Stimulated activated CD4-positive, alpha-beta T cell treated with anti-CD3 and anti-CD28 coated beads, Interleukin-1b, Interleukin-23, amount 100 ng/mL, for 48 hours (primary cell): ENCODE measurements at regions not wholly inside any gene's neighbourhood (a gene's known extent, or its start where the extent isn't known, plus 50 kb on each side); places are given as distances from the start of the nearest gene placed in this dataset.

Source experiments
- DNase-seq: peaks from one replicate; pipeline ENCODE4 v3.0.0-alpha.2; 2020

DNA sequence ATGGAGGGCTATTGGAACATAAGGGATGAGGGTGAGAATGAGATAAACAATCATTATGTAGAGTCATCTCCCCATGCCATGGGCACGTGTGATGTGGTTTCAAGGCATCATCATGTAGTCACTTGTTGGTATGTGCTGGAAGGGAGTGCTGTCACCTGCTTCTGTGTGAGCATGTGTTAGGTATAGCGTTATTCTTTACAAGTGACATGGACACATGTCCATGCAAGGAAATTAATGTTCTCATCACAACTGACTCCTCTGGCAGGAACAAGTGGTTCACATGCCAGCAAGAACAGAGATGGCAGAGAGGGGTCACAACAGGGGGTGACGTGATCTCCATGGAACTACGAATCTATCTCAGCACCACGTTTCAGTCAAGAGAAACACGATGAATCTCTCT lies 815.8 kb downstream of the BCL11B start:
- DNase-seq = no peak

DNA sequence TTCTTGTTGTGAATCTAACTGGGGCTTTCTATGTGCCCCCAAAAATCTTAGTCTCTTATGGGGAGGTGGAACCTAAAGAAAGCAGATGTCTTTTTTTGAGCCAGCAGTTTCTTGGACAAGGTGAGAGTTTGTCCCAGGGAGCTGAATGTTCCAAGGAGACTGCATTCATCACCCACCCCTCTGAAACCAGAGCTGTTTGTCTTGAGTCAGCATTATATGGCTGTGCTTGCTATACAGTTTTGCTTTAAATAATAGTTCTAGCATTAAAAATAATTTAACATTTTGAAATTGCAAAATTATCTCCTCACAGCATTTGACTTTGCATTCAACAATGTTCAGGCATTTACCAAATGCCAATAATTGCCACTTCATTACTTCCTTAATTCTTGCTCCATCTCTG lies 813.3 kb downstream of the BCL11B start:
- DNase-seq = no peak

GRCh38 chr14:98462908-98463307 lies 809.1 kb downstream of the BCL11B start:
- no peak for DNase-seq

DNA sequence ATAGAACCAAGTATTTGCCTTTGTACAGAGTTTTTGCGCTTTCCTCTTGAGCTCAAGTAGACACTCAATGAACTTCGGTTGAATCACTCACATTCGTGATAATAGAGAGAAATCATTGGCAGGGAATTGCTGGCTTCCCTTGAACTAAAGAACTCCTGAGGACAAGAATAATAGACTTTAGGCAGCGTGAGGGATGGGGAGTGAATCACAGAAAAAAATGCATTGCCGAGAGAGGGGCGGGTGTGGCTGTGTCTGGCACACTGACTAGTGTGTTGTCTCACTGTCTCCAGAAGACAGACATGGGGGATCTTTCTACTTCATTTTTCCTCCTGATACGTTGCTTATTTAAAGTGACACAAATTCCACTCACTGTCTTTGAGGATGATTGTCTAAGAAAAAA lies 805.2 kb downstream of the BCL11B start:
- DNase-seq = no peak

- no peak for DNase-seq
These were observed 801.3 kb downstream of the BCL11B start for GRCh38 chr14:98470663-98471062.

- no peak for DNase-seq
These were observed 797.1 kb downstream of the BCL11B start for GRCh38 chr14:98474900-98475299.

- no peak for DNase-seq
These were observed 794.1 kb downstream of the BCL11B start for GRCh38 chr14:98477935-98478334.

DNA sequence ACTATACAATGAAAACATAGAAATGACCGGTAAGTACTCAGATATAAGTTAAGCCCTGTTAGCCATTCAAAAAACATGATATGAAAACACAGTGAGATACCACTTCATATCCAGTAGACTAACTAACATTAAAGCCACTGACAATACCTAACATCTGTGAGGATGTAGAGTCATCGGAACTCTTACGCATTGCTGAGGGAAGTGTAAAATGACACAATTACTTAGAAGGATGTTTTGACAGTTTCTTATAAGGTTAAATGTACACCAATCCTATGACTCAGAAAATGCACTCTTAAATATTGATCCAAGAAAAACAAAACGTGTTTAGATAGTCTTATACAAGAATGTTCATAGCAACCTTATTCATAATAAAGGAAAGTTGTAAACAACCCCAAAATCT lies 782.9 kb downstream of the BCL11B start:
- DNase-seq = no peak

DNA sequence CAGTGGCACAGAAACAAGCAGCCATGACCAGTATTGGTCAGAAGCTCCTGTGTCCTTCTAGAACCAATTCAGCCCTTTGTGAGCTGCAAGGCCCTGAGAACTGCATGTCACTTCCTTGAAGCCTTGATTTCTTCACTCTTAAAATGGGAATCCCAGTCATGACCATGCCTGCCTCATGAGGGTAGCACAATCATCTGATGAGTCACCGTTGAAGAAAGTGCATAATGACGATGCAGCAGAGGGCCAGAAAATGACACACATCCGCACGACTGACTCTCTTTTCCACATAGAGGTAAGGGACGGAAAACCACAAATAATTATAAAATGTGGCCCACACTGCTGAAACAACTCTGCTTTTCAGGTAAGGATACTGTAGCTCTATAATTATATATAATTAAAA lies 777.4 kb downstream of the BCL11B start:
- DNase-seq = peak; percentile 46

GRCh38 chr14:98498019-98498885 lies 773.7 kb downstream of the BCL11B start:
- DNase-seq = no peak

GRCh38 chr14:98501335-98501734 lies 770.7 kb downstream of the BCL11B start:
- no peak for DNase-seq

GRCh38 chr14:98501836-98502235 lies 770.2 kb downstream of the BCL11B start:
- DNase-seq = no peak

DNA sequence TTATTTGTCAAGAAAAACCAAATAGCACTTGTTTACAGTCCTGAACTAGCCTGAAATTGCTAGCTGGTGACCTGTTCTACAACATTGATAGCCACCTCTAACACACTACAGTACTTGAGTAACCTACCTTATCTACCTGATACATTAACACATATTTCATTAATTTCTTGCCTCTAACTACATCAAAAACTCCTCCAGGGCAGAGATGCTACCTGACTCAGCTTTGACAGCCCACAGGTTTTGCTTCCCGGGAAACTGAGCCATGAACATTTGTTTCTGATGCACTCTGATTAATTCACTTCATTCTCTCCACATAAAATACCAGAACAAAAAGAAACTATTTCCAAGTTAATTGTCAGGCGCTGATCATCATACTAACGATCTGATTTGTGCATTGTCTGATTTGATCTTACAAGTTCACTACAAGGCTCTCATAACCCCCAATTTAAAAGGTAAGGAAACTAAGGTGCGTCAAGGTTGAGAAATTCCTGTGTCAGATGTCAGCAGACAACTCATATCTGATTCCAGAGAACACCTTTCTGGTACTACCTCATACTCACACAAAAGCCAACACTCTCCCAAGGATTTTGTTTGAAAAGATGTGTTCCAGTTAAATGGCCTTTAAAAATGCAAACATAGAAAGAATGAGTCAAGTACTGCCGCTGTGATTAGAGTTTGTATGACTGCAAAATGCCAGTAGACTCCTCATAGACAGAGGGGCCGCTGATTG lies 768.7 kb downstream of the BCL11B start:
- no peak for DNase-seq

DNA sequence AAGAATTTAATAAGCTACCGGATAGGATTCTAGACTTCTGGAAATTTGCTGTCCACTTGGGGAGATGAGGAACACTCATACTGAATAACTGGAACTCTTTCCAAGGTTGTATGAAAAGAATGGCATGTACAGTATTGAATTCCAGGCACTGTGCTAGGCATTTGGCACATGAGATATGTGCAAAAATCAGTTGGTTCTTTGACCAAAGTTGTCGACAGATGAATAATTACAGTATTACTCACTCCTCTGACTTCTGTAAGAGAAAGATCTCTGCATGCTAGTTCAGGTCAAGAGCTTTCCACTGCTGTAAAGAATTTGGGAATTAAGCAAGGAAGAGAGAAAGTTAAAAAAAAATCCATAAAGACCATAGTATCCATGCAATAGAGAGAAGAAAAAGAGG lies 764.7 kb downstream of the BCL11B start:
- DNase-seq = no peak

- no peak for DNase-seq
These were observed 761.6 kb downstream of the BCL11B start for GRCh38 chr14:98510392-98510791.

DNA sequence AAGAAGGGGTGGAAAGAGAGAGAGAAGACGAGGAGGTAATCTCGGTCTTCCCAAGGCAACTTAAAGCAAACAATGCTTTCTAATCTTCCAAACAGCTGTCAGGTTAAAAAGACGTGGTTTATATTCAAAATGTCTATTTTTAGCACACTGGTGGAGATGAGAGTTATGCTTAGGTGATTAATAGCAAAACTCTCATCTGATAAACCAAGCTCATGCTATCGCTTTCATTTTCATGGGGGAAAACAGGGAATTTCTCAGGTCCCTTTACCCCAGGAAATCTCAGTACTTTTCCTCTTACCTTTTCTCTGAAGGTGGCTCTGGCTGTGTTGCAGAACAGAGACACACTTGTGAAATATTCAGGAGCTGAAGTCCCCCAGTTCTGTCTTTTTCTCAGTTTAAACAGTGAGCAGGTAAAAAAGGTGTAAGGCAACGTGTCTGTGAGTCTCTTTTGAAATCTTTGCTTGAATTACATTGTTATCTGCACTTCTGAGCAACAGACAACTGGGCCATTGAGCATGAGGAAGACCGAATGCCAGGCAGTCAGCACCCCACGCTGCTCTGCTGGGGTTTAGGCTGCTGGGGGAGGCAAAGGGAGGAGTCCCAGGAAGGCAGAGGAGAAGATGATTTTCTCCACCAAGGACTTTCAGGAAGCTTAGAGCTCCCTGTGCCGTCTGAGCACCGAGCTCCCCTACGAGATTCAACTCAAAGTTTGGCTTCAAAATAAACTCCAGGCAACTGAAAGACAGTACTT lies 759.3 kb downstream of the BCL11B start:
- DNase-seq = no peak

GRCh38 chr14:98513558-98513957 lies 758.4 kb downstream of the BCL11B start:
- DNase-seq = no peak

- no peak for DNase-seq
These were observed 758.0 kb downstream of the BCL11B start for GRCh38 chr14:98514016-98514415.

DNA sequence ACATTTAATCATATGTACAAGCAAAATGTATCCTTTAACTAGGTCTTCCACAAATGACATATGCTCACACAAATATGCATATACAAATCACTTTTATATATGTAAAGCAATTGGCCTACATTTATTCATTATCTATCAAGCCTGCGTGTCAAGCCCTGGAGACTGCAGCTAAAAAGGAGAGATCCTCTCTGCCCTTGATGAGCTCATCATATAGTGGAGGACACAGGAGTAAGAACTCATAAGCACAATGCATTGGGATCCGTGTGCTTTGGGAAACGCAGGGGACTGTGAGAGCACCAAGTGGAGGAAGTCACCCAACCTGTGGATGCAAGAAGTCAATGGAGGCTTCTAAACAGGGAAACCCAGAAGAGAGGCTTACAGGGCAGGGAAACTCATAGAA lies 735.7 kb downstream of the BCL11B start:
- DNase-seq = no peak

- DNase-seq = no peak
These were observed 729.7 kb downstream of the BCL11B start for GRCh38 chr14:98542316-98542715.

DNA sequence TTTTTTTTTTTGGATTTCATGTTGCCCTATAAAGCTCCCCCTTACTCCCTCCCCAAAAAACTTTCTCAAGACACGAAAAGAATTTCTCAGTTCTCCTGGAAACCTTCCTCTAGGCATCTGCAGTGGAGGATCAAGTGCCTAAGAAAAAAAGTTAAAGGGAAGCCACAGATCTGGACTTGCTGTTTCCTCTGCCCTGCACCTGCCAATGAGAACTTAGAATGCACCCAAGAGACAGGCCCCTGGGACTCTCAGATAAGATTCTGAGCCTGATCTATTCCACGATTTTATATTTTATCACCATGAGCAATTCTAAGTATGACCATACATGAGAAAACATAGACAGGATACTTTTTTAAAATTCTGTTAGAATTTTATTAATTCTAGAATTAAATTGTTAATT lies 728.9 kb downstream of the BCL11B start:
- no peak for DNase-seq

- no peak for DNase-seq
These were observed 727.8 kb downstream of the BCL11B start for GRCh38 chr14:98544174-98544573.

GRCh38 chr14:98545181-98545580 lies 726.8 kb downstream of the BCL11B start:
- DNase-seq = no peak
